Cardiac fibroblast (primary cell): ENCODE measurements at regions not wholly inside any gene's neighbourhood (a gene's known extent, or its start where the extent isn't known, plus 50 kb on each side); places are given as distances from the start of the nearest gene placed in this dataset.
"Not testable (repeated sequence)": the region's sequence is repeated elsewhere in the genome, so short reads cannot be mapped to it uniquely, and the experiment has no call there.

Experiments used
- DNase-seq, 2 donors: peaks; one replicate each; pipeline versions ENCODE4 v3.0.0 to v3.0.0-alpha.2; 2010; ENCODE audit warnings: low read depth in 2 of 2
- H3K4me3 ChIP-seq, 2 donors: replicated peaks in 1 of 2; 1 replicate in 1 of 2; 2 replicates in 1 of 2; pipeline ENCODE4 v1.5.1; 2011; ENCODE audit warnings: low read depth in 2 of 2, low read length in 2 of 2, mild to moderate bottlenecking in 2 of 2, moderate library complexity in 1 of 2
- TF ChIP-seq, protein P1 (sequence below): IDR thresholded peaks from one replicate; pipeline ENCODE4 v1.5.1; 2011; ENCODE audit warnings: low read depth, mild to moderate bottlenecking, low read length, inconsistent platforms

DNA sequence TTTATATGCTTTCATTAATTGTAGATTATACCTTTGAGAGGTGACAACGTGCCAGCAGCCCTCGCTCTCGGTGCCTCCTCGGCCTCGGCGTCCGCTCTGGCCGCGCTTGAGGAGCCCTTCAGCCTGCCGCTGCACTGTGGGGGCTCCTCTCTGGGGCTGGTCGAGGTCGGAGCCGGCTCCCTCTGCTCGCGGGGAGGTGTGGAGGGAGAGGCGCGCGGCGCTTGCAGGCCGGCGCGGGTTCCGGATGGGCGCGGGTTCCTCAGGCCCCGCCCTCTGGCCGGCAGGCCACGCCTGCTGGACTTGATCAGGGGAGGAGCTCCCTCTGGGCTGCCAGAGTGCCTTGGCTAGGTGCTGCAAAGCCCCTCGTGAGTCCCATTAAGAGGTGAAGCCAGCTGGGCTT, 321.1 kb upstream of the PCDH18 start:
- TF ChIP-seq, protein P1, sequence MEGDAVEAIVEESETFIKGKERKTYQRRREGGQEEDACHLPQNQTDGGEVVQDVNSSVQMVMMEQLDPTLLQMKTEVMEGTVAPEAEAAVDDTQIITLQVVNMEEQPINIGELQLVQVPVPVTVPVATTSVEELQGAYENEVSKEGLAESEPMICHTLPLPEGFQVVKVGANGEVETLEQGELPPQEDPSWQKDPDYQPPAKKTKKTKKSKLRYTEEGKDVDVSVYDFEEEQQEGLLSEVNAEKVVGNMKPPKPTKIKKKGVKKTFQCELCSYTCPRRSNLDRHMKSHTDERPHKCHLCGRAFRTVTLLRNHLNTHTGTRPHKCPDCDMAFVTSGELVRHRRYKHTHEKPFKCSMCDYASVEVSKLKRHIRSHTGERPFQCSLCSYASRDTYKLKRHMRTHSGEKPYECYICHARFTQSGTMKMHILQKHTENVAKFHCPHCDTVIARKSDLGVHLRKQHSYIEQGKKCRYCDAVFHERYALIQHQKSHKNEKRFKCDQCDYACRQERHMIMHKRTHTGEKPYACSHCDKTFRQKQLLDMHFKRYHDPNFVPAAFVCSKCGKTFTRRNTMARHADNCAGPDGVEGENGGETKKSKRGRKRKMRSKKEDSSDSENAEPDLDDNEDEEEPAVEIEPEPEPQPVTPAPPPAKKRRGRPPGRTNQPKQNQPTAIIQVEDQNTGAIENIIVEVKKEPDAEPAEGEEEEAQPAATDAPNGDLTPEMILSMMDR, result no peak
- no peak overlapping the region for H3K4me3 ChIP-seq
- no peak for DNase-seq

- no peak overlapping the region for H3K4me3 ChIP-seq
- DNase-seq, result no peak
- TF ChIP-seq, protein P1, result no peak
Measured at GRCh38 chr4:137852326-137852725, 320.0 kb upstream of the PCDH18 start.

DNA sequence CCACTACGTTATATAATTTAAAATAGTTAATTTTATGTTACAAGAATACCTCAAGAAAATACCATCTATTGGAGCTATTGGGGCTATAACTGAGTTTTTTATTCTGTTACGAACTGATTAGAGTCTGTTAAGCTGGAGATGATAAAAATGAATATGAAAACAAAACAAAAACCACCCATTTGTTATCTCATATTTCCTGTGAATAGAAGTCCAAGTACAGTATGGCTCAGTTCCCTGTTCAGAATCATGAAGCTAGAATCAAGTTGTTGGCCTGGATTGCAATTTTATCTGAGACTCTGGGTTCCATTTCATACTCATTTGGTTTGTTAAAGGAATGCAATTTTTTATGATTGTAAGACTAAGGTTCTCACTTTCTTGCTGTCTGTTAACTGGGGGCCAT, 319.1 kb upstream of the PCDH18 start:
- H3K4me3 ChIP-seq, result no peak overlapping the region
- DNase-seq, result peak in 1 of 2 donors; percentile 2
- TF ChIP-seq, protein P1, result no peak

DNA sequence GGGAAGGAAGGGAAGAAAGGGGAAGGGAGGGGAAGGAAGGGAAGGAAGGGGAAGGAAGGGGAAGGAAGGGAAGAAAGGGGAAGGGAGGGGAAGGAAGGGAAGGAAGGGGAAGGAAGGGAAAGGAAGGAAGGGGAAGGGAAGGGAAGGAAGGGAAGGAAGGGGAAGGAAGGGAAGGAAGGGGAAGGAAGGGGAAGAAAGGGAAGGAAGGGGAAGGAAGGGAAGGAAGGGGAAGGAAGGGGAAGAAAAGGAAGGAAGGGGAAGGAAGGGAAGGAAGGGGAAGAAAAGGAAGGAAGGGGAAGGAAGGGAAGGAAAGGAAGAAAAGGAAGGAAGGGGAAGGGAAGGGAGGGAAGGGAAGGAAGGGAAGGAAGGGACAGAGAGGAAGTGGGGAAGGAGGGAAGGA, 295.7 kb upstream of the PCDH18 start:
- H3K4me3 ChIP-seq, DNase-seq: not testable (repeated sequence)

DNA sequence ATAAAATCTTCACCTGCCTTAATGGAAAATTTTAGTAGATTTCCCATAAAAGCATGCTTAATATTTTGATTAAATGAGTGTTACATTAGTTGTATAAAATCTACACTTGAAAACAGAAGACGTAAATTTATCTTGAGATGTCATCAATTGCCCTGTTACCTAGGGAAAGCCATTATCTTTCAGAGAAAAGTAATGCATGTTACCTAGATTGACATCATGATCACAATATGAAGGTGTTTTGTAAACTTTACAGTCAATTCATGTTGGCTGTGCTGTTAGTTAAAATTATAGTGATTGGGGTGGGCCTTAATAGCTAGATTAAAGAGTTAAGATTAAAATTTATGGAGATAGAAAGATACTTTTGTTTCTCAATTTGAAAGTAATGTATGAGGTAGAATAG, 293.2 kb upstream of the PCDH18 start:
- TF ChIP-seq, protein P1, result no peak
- no peak overlapping the region for H3K4me3 ChIP-seq
- DNase-seq, result no peak

DNA sequence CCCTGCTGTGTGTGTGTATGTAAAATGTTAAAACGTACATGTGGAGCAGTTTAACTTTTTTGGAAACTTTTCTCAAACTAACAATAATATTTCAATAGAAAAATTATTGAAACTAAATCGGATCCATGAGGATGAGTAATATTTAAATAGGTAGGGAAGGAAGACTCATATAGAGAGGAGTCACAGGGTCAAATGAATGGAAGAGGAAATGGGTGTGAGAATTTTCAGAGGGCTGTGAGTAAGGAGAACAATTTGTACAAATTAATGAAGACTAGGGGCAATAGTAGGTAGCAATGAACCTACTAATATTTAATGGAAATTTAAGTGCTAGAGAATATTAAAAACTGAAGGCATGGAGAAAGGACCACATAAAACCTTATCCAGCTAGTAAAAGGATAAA, 290.7 kb upstream of the PCDH18 start:
- TF ChIP-seq, protein P1, result no peak
- DNase-seq, result peak in 1 of 2 donors; percentile 8
- H3K4me3 ChIP-seq, result no peak overlapping the region

GRCh38 chr4:137819964-137820383, 287.7 kb upstream of the PCDH18 start:
- H3K4me3 ChIP-seq, result no peak overlapping the region
- TF ChIP-seq, protein P1, result peak; percentile 69
- DNase-seq, result peak; percentile 78

- TF ChIP-seq, protein P1, result no peak
- no peak overlapping the region for H3K4me3 ChIP-seq
- no peak for DNase-seq
Measured at GRCh38 chr4:137812258-137812657, 280.0 kb upstream of the PCDH18 start.
